Raji (cell line): ENCODE measurements at regions not wholly inside any gene's neighbourhood (a gene's known extent, or its start where the extent isn't known, plus 50 kb on each side); places are given as distances from the start of the nearest gene placed in this dataset.

ENCODE experiments used
- POLR2A ChIP-seq: IDR thresholded peaks from 2 replicates; pipeline ENCODE4 v1.6.1; 2011; ENCODE audit warnings: low read depth, low read length, control low read depth; ENCODE audit not compliant: insufficient read depth

- TF ChIP-seq POLR2A = no peak
Measured at GRCh38 chr6:144739873-144740272, 454.7 kb downstream of the UTRN start.

DNA sequence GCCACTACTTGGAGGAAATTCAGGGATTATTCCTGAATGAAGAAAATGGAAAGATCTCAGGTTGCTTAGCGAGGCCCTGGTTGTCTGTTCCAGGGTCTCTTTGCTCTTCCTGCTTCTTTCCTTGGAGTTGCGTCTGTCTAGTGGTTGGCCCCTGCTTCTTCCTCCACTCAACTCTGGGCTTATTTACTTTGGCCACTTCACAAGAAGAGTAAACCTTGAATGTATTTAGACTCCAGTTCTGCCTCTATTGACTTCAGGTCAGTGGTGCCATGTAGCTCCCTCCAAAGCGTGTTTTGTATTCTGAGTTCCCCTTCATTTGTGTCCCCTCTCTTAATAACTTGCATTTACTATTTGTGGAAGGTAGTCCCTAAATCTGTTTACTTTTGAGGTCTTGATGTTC, 456.5 kb downstream of the UTRN start:
- TF ChIP-seq POLR2A = no peak

DNA sequence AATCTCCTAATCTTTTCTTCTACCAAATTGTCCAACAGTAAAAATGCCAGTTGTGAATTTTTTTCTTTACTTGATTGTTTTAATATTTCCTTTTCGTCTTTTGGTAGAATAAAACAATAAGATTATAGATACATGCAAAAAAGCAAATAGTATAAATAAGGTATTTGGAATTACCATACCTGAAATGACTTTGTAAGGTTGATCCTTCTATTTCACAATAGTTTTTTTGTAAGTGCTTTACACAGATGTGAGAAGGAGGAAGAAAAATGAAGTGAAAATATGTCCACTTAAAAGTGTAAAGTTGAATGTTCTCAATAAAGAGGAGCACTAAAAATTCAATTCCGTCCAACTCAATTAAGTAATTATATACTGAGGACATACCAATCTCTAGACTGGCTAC, 457.6 kb downstream of the UTRN start:
- no peak for TF ChIP-seq POLR2A

- TF ChIP-seq POLR2A = no peak
Measured at GRCh38 chr6:144744720-144745119, 459.6 kb downstream of the UTRN start.

DNA sequence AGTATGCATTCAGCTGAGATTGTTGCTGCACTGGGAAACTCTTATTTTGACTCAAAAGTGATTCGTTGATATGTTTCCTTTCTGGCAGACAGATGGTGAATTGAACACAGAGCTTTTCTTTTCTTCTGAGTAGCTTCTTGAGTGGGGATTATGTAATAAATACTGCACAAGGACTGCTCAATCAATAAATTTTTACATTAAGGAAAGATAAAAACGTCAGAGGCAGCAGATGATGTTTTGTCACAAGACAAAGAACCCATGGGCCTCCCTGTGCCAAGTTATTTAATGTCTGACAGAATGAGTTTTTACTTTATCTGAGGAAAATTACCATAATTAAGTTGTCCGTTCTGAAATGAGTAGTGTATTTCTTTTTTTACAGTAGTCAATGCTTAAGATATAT, 460.3 kb downstream of the UTRN start:
- no peak for TF ChIP-seq POLR2A

DNA sequence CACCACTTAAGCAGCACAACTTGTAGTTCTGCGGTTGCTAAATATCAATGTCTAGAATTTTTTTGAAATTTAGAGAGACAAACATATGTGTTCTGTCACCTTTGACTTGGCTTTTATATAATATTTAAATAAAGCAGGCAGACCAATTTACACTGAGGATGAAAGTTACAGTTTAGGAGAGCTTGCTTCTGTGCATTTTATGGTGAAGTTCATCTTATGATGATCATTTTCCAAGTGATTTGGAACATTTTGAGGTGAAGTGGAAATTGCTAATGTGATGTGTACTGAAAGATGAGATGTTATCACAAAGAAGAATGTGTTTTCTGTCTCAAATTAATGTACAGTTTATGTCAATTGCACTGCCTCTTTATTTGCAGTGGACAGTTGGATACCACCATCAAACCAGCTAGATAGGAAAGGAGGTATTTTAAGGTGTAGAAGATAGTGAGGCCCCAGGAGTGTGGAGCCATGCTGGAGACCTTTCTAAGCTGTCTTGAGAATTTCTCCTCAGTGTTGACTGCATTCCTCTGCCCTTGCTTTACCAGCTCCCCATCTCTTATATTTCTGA, 461.9 kb downstream of the UTRN start:
- no peak for TF ChIP-seq POLR2A

- no peak for TF ChIP-seq POLR2A
Measured at GRCh38 chr6:144749263-144749662, 464.1 kb downstream of the UTRN start.

DNA sequence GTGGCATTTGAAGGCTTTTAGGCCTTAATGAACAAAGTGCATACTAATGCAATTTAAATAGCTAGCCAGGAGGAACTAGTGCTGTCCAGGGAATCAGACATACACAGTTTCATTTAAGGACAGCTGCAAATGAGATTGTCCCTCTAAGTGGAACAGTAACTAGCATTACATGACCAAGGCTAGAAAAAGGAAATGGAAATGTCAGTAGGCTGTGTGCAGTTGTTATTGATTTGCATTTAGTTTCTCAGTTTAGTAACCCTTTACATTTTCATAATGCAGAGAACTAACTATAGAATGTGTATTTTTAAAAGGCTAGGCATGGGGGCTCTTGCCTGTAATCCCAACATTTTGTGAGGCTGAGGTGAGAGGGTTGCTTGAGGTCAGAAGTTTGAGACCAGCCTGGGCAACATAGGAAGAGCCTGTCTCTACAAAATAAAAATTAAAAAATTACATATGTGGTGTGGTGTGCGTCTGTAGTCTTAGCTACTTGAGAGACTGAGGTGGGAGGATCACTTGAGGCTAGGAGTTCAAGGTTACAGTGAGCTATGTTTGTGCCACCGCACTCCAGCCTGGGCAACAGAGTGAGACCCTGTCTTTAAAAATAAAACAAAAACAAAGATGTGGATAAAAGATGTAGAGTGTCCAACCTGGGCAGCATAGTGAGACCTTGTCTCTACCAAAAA, 468.0 kb downstream of the UTRN start:
- no peak for TF ChIP-seq POLR2A

DNA sequence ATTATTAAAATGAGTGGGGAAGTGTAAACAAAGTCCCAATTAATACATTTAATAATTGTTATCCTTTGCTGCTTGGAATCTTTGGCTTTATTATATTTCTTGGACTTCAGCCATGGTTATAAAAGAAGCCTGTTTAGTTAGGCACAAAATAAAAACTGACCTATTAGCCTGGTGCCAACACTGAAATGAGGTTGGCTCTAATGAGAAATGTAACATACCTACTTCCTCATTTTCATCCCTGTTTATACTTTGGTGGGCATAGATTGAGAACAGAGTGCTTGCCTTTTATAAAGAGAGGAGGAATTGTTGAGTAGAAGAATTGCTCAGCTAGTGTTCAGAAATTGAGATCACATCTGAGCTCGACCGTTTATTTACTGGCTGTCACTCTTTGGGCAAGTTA, 471.3 kb downstream of the UTRN start:
- no peak for TF ChIP-seq POLR2A

GRCh38 chr6:144757299-144757698, 472.2 kb downstream of the UTRN start:
- no peak for TF ChIP-seq POLR2A

DNA sequence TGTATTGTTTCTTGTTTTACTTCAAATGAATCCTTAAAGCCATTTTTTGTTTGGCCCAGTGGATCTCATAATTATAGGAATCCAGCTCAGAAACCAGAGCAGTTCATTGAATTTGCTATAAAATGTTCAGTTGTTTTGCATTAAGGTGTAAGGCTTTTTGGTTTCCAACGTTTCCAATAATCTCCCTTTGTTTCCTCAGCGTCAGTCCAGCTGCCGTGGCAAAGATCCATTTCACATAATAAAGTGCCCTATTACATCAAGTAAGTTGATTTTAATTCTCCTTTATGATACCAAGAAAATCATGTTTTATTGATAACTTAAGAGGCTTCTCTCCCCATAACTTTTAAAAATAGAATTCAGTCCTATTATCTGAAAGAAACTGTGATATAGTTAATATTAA, 472.6 kb downstream of the UTRN start:
- no peak for TF ChIP-seq POLR2A

DNA sequence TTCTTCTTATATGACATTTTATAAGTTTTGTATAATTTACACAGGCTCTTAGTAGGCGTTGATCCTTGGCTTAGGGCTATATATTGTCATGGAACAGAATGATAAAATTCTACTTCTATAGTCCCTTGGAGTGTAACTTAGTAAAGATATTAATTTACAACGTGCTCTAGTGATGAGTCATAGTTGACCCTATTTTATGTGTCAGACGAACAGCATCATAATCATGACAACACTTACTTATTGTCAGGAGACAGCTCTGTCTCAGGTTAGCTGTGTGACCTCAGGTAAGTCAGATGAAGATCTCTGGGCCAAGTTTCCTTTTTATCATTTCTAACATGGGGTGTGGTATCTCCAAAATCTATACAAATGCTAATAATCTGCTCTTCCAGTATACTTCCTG, 473.5 kb downstream of the UTRN start:
- no peak for TF ChIP-seq POLR2A

DNA sequence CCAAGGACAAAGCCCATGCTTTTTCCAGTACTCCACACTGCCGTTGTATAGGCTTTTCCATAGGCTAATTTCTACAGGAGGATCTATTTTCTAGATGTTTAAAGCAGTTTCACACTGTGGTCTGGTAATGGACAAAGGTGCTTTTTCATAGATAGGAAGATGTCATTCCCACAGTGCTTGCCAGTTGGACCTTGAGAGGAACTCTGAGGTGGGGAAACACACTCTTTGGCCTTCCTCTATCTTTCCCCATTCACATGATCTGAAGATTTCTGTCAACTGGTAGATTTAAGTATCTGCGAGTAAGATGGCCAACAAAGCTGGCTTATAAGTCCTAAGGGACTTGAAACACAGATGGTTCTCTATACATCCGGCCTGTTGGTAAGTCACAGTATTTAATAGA, 477.3 kb downstream of the UTRN start:
- no peak for TF ChIP-seq POLR2A

DNA sequence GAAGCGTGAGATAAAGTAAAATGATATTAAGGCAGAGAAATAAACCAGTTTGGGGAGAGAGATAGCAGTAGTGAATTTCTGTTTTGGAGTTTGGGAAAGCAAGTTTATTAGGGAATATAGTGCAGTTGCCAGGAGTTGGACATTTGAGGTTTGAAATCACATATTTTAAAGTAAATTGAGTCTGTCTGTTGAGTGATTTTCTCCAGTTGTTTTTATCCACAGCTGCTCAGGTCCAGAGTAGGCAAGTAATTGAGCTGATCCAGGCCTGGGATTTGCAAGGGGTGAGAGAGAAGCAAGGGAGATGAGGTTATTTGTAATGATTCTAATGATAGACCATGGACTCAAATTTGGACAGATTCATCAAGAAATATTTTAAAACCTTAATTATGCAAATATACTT, 481.9 kb downstream of the UTRN start:
- no peak for TF ChIP-seq POLR2A

DNA sequence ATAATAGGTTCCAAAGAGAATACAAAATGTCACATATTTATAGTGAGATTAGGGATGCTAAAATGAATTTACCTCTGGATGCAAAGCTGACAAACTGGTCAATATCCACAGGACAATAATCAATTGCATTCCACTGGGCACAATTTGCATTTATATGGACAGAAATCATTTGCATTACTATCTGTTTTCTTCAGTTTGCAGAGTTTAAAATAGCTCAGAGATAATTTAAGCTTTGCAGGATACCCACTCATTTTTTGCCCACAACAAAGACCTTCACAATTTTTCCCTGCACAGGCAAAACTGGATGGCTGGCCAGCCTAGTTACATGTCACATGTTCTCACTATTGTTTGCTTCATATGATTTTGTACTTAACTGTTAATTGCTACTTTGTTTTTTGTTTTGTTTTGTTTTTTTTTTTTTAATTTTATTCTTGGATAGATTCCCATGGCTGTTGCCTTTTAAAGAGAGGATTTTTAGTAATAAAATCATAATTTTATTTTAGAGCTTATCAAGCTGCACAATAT, 483.5 kb downstream of the UTRN start:
- no peak for TF ChIP-seq POLR2A

DNA sequence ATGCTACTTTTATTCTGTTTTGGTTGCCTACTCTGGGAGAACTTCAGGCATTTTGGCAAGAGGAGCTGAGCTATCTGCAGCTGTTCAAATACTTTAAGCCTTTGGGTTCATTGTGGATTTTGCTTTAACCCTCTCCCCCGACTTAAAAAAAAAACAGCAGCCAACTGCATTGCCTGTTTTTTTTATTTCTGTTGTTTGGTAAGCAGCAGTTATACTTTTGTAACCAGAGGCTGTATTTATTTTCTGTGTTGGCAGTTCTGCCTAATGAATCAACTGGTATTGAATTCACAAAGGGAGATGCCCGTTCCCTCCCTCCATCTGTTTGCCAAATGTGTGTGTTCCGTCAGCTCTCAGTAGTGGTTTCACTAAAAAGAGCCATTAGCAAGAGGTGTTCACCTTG, 484.0 kb downstream of the UTRN start:
- TF ChIP-seq POLR2A = no peak

- no peak for TF ChIP-seq POLR2A
Measured at GRCh38 chr6:144776031-144776819, 491.1 kb downstream of the UTRN start.

DNA sequence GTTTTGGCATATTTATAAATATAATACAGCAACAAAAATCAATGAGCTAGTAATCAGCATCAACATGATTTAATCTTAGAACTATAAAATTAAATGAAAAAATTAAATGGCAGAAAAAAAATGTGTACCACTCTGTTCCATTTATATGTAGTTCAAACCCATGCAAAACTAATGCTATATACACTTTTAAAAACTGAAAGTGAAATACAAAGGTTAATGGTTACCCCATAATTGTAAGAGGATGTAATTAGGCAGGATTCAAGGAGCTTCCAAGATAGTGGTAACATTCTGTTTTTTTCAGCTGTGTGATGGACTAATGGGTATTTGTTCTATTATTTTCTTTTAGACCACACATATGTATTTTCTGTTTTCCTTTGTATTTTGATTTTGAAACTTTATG, 492.1 kb downstream of the UTRN start:
- no peak for TF ChIP-seq POLR2A
